ENCODE measurements at regions not wholly inside any gene's neighbourhood (a gene's known extent, or its start where the extent isn't known, plus 50 kb on each side); places are given as distances from the start of the nearest gene placed in this dataset.

- H3K9ac ChIP-seq (ENCODE audit: low read length), result no peak overlapping the region
- H2AFZ ChIP-seq (ENCODE audit: low read depth, low read length), result no peak overlapping the region
- no peaks in the 10 kb centered on the region for H3K79me2 ChIP-seq (ENCODE audit: insufficient read depth, low read length)
- FAIRE-seq, result no peak
- H3K36me3 ChIP-seq (ENCODE audit: insufficient read depth, low read length), result no peaks in the 10 kb centered on the region
- peaks cover 1% of the 10 kb centered on the region for H3K36me3 Mint-ChIP-seq (ENCODE audit: low read depth, unreplicated experiment)
- H3K27me3 ChIP-seq (ENCODE audit: insufficient read depth, low read length), result no peaks in the 10 kb centered on the region
- H3K27me3 Mint-ChIP-seq (ENCODE audit: low read depth, unreplicated experiment), result no peaks in the 10 kb centered on the region
- no peak overlapping the region for H3K4me2 ChIP-seq (ENCODE audit: low read length)
- peaks cover 2% of the 10 kb centered on the region for H3K9me3 Mint-ChIP-seq (ENCODE audit: unreplicated experiment)
- no peaks in the 10 kb centered on the region for H3K9me3 ChIP-seq (ENCODE audit: insufficient read depth, low read depth, low read length)
- H3K4me3 Mint-ChIP-seq (ENCODE audit: unreplicated experiment), result no peak overlapping the region
- H4K20me1 ChIP-seq (ENCODE audit: insufficient read depth, low read length), result no peaks in the 10 kb centered on the region
- H3K27ac ChIP-seq (ENCODE audit: low read depth, low read length), result no peak overlapping the region
- H3K27ac Mint-ChIP-seq (ENCODE audit: unreplicated experiment), result no peak overlapping the region
- peaks cover 16% of the 10 kb centered on the region for H3K4me1 ChIP-seq (ENCODE audit: insufficient read depth, low read length)
- H3K4me3 ChIP-seq (ENCODE audit: insufficient read depth, low read depth, low read length), result no peak overlapping the region
- DNase-seq (ENCODE audit: low read depth), result no peak
- TF ChIP-seq EZH2 (IDR thresholded peaks at IDR 0.05; ENCODE audit: insufficient read depth, low read length) (no peak), CTCF (IDR thresholded peaks at IDR 0.05; ENCODE audit: insufficient read depth, low read depth, low read length) (no peak)
- H3K4me1 Mint-ChIP-seq (ENCODE audit: low read depth, unreplicated experiment), result peaks cover 27% of the 10 kb centered on the region
These were observed 96.3 kb upstream of the CAV2 start for GRCh38 chr7:116403265-116403664.

DNA sequence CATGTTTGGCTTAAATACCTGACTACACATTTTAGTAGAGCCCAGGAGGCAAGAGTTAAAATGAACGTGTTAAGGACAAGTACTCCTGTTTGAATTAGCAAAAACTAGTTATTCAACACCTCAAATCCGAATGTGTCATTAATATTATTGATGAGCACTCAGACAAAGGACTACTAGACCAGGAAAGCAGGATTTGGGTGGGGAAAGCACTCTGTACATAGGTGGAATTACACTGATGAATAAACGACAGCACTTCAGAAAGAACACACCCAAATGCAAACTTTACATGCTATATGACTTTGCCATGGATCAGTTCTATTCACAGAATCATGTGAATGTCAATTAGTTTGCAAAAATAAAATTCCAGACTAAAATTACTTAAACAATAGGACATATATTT lies 95.1 kb upstream of the CAV2 start:
- no peak overlapping the region for H3K27ac ChIP-seq (ENCODE audit: low read depth, low read length)
- H3K9ac ChIP-seq (ENCODE audit: low read length), result no peak overlapping the region
- no peaks in the 10 kb centered on the region for H4K20me1 ChIP-seq (ENCODE audit: insufficient read depth, low read length)
- H3K79me2 ChIP-seq (ENCODE audit: insufficient read depth, low read length), result no peaks in the 10 kb centered on the region
- no peaks in the 10 kb centered on the region for H3K9me3 Mint-ChIP-seq (ENCODE audit: unreplicated experiment)
- H3K4me3 Mint-ChIP-seq (ENCODE audit: unreplicated experiment), result no peak overlapping the region
- H3K4me3 ChIP-seq (ENCODE audit: insufficient read depth, low read depth, low read length), result no peak overlapping the region
- H3K36me3 ChIP-seq (ENCODE audit: insufficient read depth, low read length), result no peaks in the 10 kb centered on the region
- DNase-seq (ENCODE audit: low read depth), result no peak
- H3K4me1 Mint-ChIP-seq (ENCODE audit: low read depth, unreplicated experiment), result peaks cover 20% of the 10 kb centered on the region
- peaks cover 14% of the 10 kb centered on the region for H3K4me1 ChIP-seq (ENCODE audit: insufficient read depth, low read length)
- no peak for TF ChIP-seq EZH2 (IDR thresholded peaks at IDR 0.05; ENCODE audit: insufficient read depth, low read length)
- no peak for TF ChIP-seq CTCF (IDR thresholded peaks at IDR 0.05; ENCODE audit: insufficient read depth, low read depth, low read length)
- H3K27me3 Mint-ChIP-seq (ENCODE audit: low read depth, unreplicated experiment), result no peaks in the 10 kb centered on the region
- no peak overlapping the region for H3K27ac Mint-ChIP-seq (ENCODE audit: unreplicated experiment)
- no peaks in the 10 kb centered on the region for H3K9me3 ChIP-seq (ENCODE audit: insufficient read depth, low read depth, low read length)
- FAIRE-seq, result no peak
- H2AFZ ChIP-seq (ENCODE audit: low read depth, low read length), result no peak overlapping the region
- H3K27me3 ChIP-seq (ENCODE audit: insufficient read depth, low read length), result no peaks in the 10 kb centered on the region
- peaks cover 1% of the 10 kb centered on the region for H3K36me3 Mint-ChIP-seq (ENCODE audit: low read depth, unreplicated experiment)
- H3K4me2 ChIP-seq (ENCODE audit: low read length), result no peak overlapping the region

DNA sequence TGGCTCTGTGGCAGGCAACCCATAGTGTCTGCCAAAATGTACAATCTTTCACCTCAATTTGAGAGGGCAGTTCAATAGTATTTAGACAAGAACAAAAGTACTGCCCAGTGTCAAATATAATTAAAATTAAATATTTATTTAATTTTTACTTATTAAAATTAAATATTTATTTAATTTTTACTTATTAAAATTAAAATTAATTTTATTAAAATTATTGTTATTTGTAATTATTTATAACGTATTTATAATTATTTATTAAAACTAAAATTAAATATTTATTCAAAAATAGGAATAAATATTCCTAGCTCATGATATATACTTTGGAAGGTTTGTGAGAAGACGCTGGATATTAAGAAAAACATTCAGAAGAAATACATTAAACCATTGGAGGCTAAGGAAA lies 93.7 kb upstream of the CAV2 start:
- no peak overlapping the region for H3K4me3 Mint-ChIP-seq (ENCODE audit: unreplicated experiment)
- Histone ChIP-seq H3K27me3 (ENCODE audit: insufficient read depth, low read length) (no peaks in the 10 kb centered on the region), H3K4me1 (ENCODE audit: insufficient read depth, low read length) (peaks cover 1% of the 10 kb centered on the region), H2AFZ (ENCODE audit: low read depth, low read length) (no peak overlapping the region), H3K79me2 (ENCODE audit: insufficient read depth, low read length) (no peaks in the 10 kb centered on the region), H3K27ac (ENCODE audit: low read depth, low read length) (no peak overlapping the region), H3K36me3 (ENCODE audit: insufficient read depth, low read length) (no peaks in the 10 kb centered on the region), H3K4me2 (ENCODE audit: low read length) (no peak overlapping the region), H3K9ac (ENCODE audit: low read length) (no peak overlapping the region), H4K20me1 (ENCODE audit: insufficient read depth, low read length) (no peaks in the 10 kb centered on the region), H3K4me3 (ENCODE audit: insufficient read depth, low read depth, low read length) (no peak overlapping the region), H3K9me3 (ENCODE audit: insufficient read depth, low read depth, low read length) (no peaks in the 10 kb centered on the region)
- no peaks in the 10 kb centered on the region for H3K27me3 Mint-ChIP-seq (ENCODE audit: low read depth, unreplicated experiment)
- peaks cover 6% of the 10 kb centered on the region for H3K4me1 Mint-ChIP-seq (ENCODE audit: low read depth, unreplicated experiment)
- no peak for DNase-seq (ENCODE audit: low read depth)
- FAIRE-seq, result no peak
- no peak for TF ChIP-seq CTCF (IDR thresholded peaks at IDR 0.05; ENCODE audit: insufficient read depth, low read depth, low read length)
- TF ChIP-seq EZH2 (IDR thresholded peaks at IDR 0.05; ENCODE audit: insufficient read depth, low read length), result no peak
- H3K27ac Mint-ChIP-seq (ENCODE audit: unreplicated experiment), result no peak overlapping the region
- H3K36me3 Mint-ChIP-seq (ENCODE audit: low read depth, unreplicated experiment), result peaks cover 1% of the 10 kb centered on the region
- H3K9me3 Mint-ChIP-seq (ENCODE audit: unreplicated experiment), result no peaks in the 10 kb centered on the region
